Hepatocyte (in vitro differentiated cells): ENCODE measurements at regions not wholly inside any gene's neighbourhood (a gene's known extent, or its start where the extent isn't known, plus 50 kb on each side); places are given as distances from the start of the nearest gene placed in this dataset.

ENCODE experiments used
- DNase-seq: peaks from one replicate; pipeline ENCODE4 v3.0.0-alpha.2; 2016; ENCODE audit warnings: low spot score
- H2AFZ ChIP-seq: fragments of 200-600 bp; sonication (generic); 2 replicates; pipeline ENCODE4 v1.6.0; 2016; ENCODE audit warnings: antibody characterized with exemption, mild to moderate bottlenecking
- H3K27ac ChIP-seq: fragments of 200-600 bp; sonication (generic); 2 replicates; pipeline ENCODE4 v1.5.1; 2016; ENCODE audit warnings: mild to moderate bottlenecking
- H3K27me3 ChIP-seq: fragments of 200-600 bp; sonication (generic); 2 replicates; pipeline ENCODE4 v1.6.1; 2016
- H3K36me3 ChIP-seq: fragments of 200-600 bp; sonication (generic); replicated peaks from 2 replicates; pipeline ENCODE4 v1.5.1; 2016; ENCODE audit warnings: low read depth; ENCODE audit not compliant: insufficient read depth
- H3K4me1 ChIP-seq: fragments of 200-600 bp; sonication (generic); 2 replicates; pipeline ENCODE4 v1.5.1; 2016; ENCODE audit warnings: mild to moderate bottlenecking, moderate library complexity; ENCODE audit not compliant: insufficient read depth
- H3K4me2 ChIP-seq: fragments of 200-600 bp; sonication (generic); 2 replicates; pipeline ENCODE4 v1.6.0; 2016
- H3K4me3 ChIP-seq: fragments of 200-600 bp; sonication (generic); 2 replicates; pipeline ENCODE4 v1.5.1; 2016; ENCODE audit warnings: mild to moderate bottlenecking
- H3K79me2 ChIP-seq: fragments of 200-600 bp; sonication (generic); 2 replicates; pipeline ENCODE4 v1.6.0; 2017; ENCODE audit warnings: mild to moderate bottlenecking
- H3K9me2 ChIP-seq: fragments of 200-600 bp; sonication (generic); replicated peaks from 2 replicates; pipeline ENCODE4 v1.6.0; 2017; ENCODE audit warnings: mild to moderate bottlenecking; ENCODE audit not compliant: insufficient read depth
- H3K9me3 ChIP-seq: fragments of 200-600 bp; sonication (generic); 2 replicates; pipeline ENCODE4 v1.5.1; 2016; ENCODE audit warnings: low read depth, mild to moderate bottlenecking
- H4K20me1 ChIP-seq: fragments of 200-600 bp; sonication (generic); 2 replicates; pipeline ENCODE4 v1.6.0; 2016; ENCODE audit warnings: mild to moderate bottlenecking; ENCODE audit not compliant: insufficient read depth, poor library complexity, severe bottlenecking
- CTCF ChIP-seq: fragments of 200-600 bp; sonication (generic); IDR thresholded peaks from 2 replicates; pipeline ENCODE4 v1.5.1; 2016; ENCODE audit warnings: antibody characterized with exemption, mild to moderate bottlenecking; ENCODE audit not compliant: poor library complexity
- EZH2 ChIP-seq: fragments of 200-600 bp; sonication (generic); IDR thresholded peaks from 2 replicates; pipeline ENCODE4 v1.6.1; 2016; ENCODE audit warnings: antibody characterized with exemption, mild to moderate bottlenecking, borderline replicate concordance
- EZH2phosphoT487 ChIP-seq: fragments of 200-600 bp; sonication (generic); IDR thresholded peaks from one replicate; pipeline ENCODE4 v1.6.1; 2018; ENCODE audit warnings: antibody characterized with exemption, mild to moderate bottlenecking, low read depth, moderate library complexity; ENCODE audit not compliant: unreplicated experiment, severe bottlenecking
- whole genome bisulfite sequencing: methylation state at CpG from one replicate; pipeline ENCODE4 v1.1.6; 2016; ENCODE audit warnings: low lambda C conversion rate; ENCODE audit errors: missing lambda C conversion rate; 5-methylcytosine and 5-hydroxymethylcytosine counted together

- Histone ChIP-seq H3K36me3 (no peaks in the 10 kb centered on the region), H3K27me3 (peaks cover 14% of the 10 kb centered on the region), H3K9me3 (no peaks in the 10 kb centered on the region), H3K4me3 (no peak overlapping the region), H3K9me2 (no peaks in the 10 kb centered on the region), H2AFZ (no peak overlapping the region), H3K79me2 (no peaks in the 10 kb centered on the region), H4K20me1 (no peaks in the 10 kb centered on the region), H3K4me1 (no peaks in the 10 kb centered on the region), H3K27ac (no peak overlapping the region), H3K4me2 (no peak overlapping the region)
- WGBS, result 91% methylated on average over 17 of the region's 17 CpGs
- no peak for TF ChIP-seq CTCF
- no peak for TF ChIP-seq EZH2
- TF ChIP-seq EZH2phosphoT487, result no peak
- no peak for DNase-seq
Observed at GRCh38 chr12:125684968-125685790, 619.9 kb downstream of the AACS start.

- Histone ChIP-seq H3K27me3 (peaks cover 14% of the 10 kb centered on the region), H3K4me2 (no peak overlapping the region), H3K79me2 (no peaks in the 10 kb centered on the region), H4K20me1 (no peaks in the 10 kb centered on the region), H3K9me2 (no peaks in the 10 kb centered on the region), H3K36me3 (no peaks in the 10 kb centered on the region), H3K27ac (no peak overlapping the region), H2AFZ (no peak overlapping the region), H3K9me3 (no peaks in the 10 kb centered on the region), H3K4me3 (no peak overlapping the region), H3K4me1 (no peaks in the 10 kb centered on the region)
- TF ChIP-seq EZH2 (no peak), EZH2phosphoT487 (no peak), CTCF (no peak)
- no peak for DNase-seq
- WGBS, result 54% methylated on average over 3 of the region's 3 CpGs
Observed at GRCh38 chr12:125685915-125686314, 620.7 kb downstream of the AACS start.

GRCh38 chr12:125687403-125687802 lies 622.2 kb downstream of the AACS start:
- no peak for TF ChIP-seq EZH2
- no peak for TF ChIP-seq CTCF
- TF ChIP-seq EZH2phosphoT487, result no peak
- no peak overlapping the region for H3K27ac ChIP-seq
- 73% methylated on average over 3 of the region's 3 CpGs for WGBS

More at GRCh38 chr12:125687403-125687802, 622.2 kb downstream of the AACS start:
- no peaks in the 10 kb centered on the region for H3K36me3 ChIP-seq
- H3K9me2 ChIP-seq, result no peaks in the 10 kb centered on the region
- no peak overlapping the region for H2AFZ ChIP-seq
- no peaks in the 10 kb centered on the region for H4K20me1 ChIP-seq
- no peak for DNase-seq
- H3K27me3 ChIP-seq, result peaks cover 14% of the 10 kb centered on the region
- H3K4me3 ChIP-seq, result no peak overlapping the region
- no peaks in the 10 kb centered on the region for H3K4me1 ChIP-seq
- no peaks in the 10 kb centered on the region for H3K9me3 ChIP-seq
- H3K4me2 ChIP-seq, result no peak overlapping the region
- no peaks in the 10 kb centered on the region for H3K79me2 ChIP-seq
